ENCODE measurements at regions not wholly inside any gene's neighbourhood (a gene's known extent, or its start where the extent isn't known, plus 50 kb on each side); places are given as distances from the start of the nearest gene placed in this dataset.

DNA sequence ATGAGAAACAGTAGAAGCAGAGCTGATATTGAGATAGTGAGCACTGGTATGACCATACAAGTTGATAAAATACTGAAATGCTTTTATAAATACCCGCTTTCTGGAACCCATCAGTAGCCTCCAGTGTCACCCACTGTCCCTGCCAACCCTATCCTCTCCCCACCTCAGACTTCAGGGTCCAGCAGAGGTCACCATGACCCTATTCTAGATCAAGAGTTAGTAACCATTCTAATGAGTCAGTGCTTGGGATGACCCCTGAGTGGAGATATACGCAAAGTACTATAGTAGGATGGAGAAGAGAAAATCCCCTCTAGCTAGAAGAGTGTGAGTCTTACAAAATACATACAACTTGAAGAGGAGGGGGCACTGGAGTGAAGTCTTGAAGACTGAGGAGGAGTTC is 297.9 kb upstream of the BRINP1 start:
- ATAC-seq (ENCODE audit: insufficient read depth, low FRiP score) (no peak), DNase-seq (no peak)
- H3K36me3 ChIP-seq (ENCODE audit: control insufficient read depth in 4 of 4, insufficient read depth in 4 of 4, low read length in 4 of 4): no peaks in the 10 kb centered on the region
- H3K9me3 ChIP-seq (ENCODE audit: control insufficient read depth in 4 of 4, insufficient read depth in 3 of 4, low read length in 3 of 4): no peaks in the 10 kb centered on the region
- WGBS, 2 donors: 82 to 90% methylated on average over 2 of the region's 2 CpGs
- H3K27ac ChIP-seq (ENCODE audit: low read depth in 1 of 2, low read length in 1 of 2): no peak overlapping the region
- H3K27me3 ChIP-seq (ENCODE audit: control insufficient read depth in 3 of 3, insufficient read depth in 3 of 3, low read length in 2 of 3): no peaks in the 10 kb centered on the region
- H3K9ac ChIP-seq (ENCODE audit: insufficient read depth in 1 of 2, low read length in 2 of 2): no peak overlapping the region
- TF ChIP-seq, protein P1, sequence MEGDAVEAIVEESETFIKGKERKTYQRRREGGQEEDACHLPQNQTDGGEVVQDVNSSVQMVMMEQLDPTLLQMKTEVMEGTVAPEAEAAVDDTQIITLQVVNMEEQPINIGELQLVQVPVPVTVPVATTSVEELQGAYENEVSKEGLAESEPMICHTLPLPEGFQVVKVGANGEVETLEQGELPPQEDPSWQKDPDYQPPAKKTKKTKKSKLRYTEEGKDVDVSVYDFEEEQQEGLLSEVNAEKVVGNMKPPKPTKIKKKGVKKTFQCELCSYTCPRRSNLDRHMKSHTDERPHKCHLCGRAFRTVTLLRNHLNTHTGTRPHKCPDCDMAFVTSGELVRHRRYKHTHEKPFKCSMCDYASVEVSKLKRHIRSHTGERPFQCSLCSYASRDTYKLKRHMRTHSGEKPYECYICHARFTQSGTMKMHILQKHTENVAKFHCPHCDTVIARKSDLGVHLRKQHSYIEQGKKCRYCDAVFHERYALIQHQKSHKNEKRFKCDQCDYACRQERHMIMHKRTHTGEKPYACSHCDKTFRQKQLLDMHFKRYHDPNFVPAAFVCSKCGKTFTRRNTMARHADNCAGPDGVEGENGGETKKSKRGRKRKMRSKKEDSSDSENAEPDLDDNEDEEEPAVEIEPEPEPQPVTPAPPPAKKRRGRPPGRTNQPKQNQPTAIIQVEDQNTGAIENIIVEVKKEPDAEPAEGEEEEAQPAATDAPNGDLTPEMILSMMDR (IDR thresholded peaks at IDR 0.05; ENCODE audit: control extremely low read depth, extremely low read depth): no peak
- no peaks in the 10 kb centered on the region for H3K4me1 ChIP-seq (ENCODE audit: control insufficient read depth in 5 of 5, insufficient read depth in 5 of 5, low read length in 5 of 5)
- no peak overlapping the region for H3K4me3 ChIP-seq

DNA sequence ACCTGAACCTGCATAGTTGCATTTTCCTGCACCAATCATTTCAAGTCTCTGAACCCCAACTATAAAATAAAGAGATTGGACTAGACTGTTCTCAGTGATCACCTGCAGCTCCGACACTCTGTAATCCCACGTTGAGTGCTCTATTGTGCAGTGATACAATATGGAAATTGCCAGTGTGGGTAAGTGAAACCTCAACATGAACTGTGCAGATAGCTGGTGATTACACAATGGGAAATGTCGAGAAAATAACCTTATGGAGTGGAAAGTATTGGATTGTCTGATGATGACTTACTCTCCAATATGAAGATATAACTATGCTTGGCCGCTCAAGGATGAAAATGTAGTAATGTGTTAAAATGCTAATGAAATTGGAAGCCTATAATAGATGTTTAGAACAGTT is 293.1 kb upstream of the BRINP1 start:
- ATAC-seq (ENCODE audit: insufficient read depth, low FRiP score): no peak
- DNase-seq: no peak
- 81% methylated on average over 4 of the region's 4 CpGs for WGBS, 2 donors

DNA sequence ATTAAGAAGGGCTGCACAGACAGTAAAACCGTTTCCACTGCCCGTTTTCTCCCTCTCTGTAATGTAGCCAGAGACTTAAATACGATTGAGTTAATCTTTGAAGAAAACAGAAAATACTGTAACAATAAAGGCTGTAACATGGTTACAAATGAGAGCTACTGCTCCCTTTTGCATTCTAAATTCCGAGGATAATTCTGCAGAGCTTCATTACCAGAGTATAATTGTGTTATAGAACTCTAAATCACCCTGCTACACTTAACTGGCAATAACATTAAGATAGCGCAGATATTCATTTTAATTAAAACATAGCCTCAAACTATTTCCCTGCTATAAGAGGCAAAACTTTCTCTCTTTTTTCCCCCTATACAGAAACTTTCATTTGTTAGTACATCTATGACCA is 283.7 kb upstream of the BRINP1 start:
- Histone ChIP-seq H3K4me1 (ENCODE audit: control insufficient read depth in 5 of 5, insufficient read depth in 5 of 5, low read length in 5 of 5) (no peaks in the 10 kb centered on the region), H3K36me3 (ENCODE audit: control insufficient read depth in 4 of 4, insufficient read depth in 4 of 4, low read length in 4 of 4) (no peaks in the 10 kb centered on the region), H3K4me3 (no peak overlapping the region), H3K27ac (ENCODE audit: low read depth in 1 of 2, low read length in 1 of 2) (no peak overlapping the region), H3K27me3 (ENCODE audit: control insufficient read depth in 3 of 3, insufficient read depth in 3 of 3, low read length in 2 of 3) (no peaks in the 10 kb centered on the region), H3K9ac (ENCODE audit: insufficient read depth in 1 of 2, low read length in 2 of 2) (no peak overlapping the region), H3K9me3 (ENCODE audit: control insufficient read depth in 4 of 4, insufficient read depth in 3 of 4, low read length in 3 of 4) (no peaks in the 10 kb centered on the region)
- no peak for DNase-seq
- no peak for ATAC-seq (ENCODE audit: insufficient read depth, low FRiP score)
- TF ChIP-seq, protein P1 (IDR thresholded peaks at IDR 0.05; ENCODE audit: control extremely low read depth, extremely low read depth): no peak
- 75 to 83% methylated on average over 5 of the region's 5 CpGs for WGBS, 2 donors

More for the DNA sequence above, 293.1 kb upstream of the BRINP1 start:
- Histone ChIP-seq H3K36me3 (ENCODE audit: control insufficient read depth in 4 of 4, insufficient read depth in 4 of 4, low read length in 4 of 4) (no peaks in the 10 kb centered on the region), H3K4me1 (ENCODE audit: control insufficient read depth in 5 of 5, insufficient read depth in 5 of 5, low read length in 5 of 5) (no peaks in the 10 kb centered on the region), H3K9me3 (ENCODE audit: control insufficient read depth in 4 of 4, insufficient read depth in 3 of 4, low read length in 3 of 4) (no peaks in the 10 kb centered on the region), H3K27ac (ENCODE audit: low read depth in 1 of 2, low read length in 1 of 2) (no peak overlapping the region), H3K9ac (ENCODE audit: insufficient read depth in 1 of 2, low read length in 2 of 2) (no peak overlapping the region), H3K4me3 (no peak overlapping the region), H3K27me3 (ENCODE audit: control insufficient read depth in 3 of 3, insufficient read depth in 3 of 3, low read length in 2 of 3) (no peaks in the 10 kb centered on the region)
- TF ChIP-seq, protein P1 (IDR thresholded peaks at IDR 0.05; ENCODE audit: control extremely low read depth, extremely low read depth): no peak

DNA sequence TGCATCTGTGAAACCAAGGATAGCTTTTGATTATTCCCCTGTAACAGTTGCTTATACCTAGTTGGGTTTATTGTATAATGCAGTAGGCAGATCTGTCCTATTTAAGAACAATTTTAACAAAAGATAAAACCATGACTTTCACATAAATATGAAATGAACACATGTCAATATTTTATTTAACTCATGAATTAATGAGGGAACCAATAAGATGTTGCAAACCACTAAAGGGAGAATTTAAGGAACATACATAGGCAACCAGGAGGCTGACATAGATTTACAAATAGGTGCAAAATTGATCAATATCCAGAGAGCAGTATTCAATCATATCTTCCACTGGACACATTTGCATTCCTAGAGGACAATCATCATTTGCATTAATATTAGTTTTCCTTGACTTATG is 280.0 kb upstream of the BRINP1 start:
- DNase-seq (no peak), ATAC-seq (ENCODE audit: insufficient read depth, low FRiP score) (no peak)
- no peaks in the 10 kb centered on the region for H3K36me3 ChIP-seq (ENCODE audit: control insufficient read depth in 4 of 4, insufficient read depth in 4 of 4, low read length in 4 of 4)
- H3K4me3 ChIP-seq: no peak overlapping the region
- no peaks in the 10 kb centered on the region for H3K27me3 ChIP-seq (ENCODE audit: control insufficient read depth in 3 of 3, insufficient read depth in 3 of 3, low read length in 2 of 3)
- no peak overlapping the region for H3K27ac ChIP-seq (ENCODE audit: low read depth in 1 of 2, low read length in 1 of 2)
- TF ChIP-seq, protein P1 (IDR thresholded peaks at IDR 0.05; ENCODE audit: control extremely low read depth, extremely low read depth): no peak
- H3K9me3 ChIP-seq (ENCODE audit: control insufficient read depth in 4 of 4, insufficient read depth in 3 of 4, low read length in 3 of 4): no peaks in the 10 kb centered on the region
- H3K9ac ChIP-seq (ENCODE audit: insufficient read depth in 1 of 2, low read length in 2 of 2): no peak overlapping the region
- no peaks in the 10 kb centered on the region for H3K4me1 ChIP-seq (ENCODE audit: control insufficient read depth in 5 of 5, insufficient read depth in 5 of 5, low read length in 5 of 5)

All from lung (tissue), 11 donors.